ENCODE measurements at regions not wholly inside any gene's neighbourhood (a gene's known extent, or its start where the extent isn't known, plus 50 kb on each side); places are given as distances from the start of the nearest gene placed in this dataset.

GRCh38 chr1:67632356-67632755 lies 52.6 kb upstream of the GADD45A start:
- Histone ChIP-seq H3K27me3 (ENCODE audit: insufficient read depth, low read depth) (no peaks in the 10 kb centered on the region), H3K4me3 (IDR thresholded peaks at IDR 0.05; ENCODE audit: insufficient read depth, low read depth, low read length) (no peak overlapping the region)

GRCh38 chr1:67632811-67633655 lies 52.0 kb upstream of the GADD45A start:
- no peak overlapping the region for H3K4me2 ChIP-seq
- H3K27me3 ChIP-seq (ENCODE audit: insufficient read depth, low read depth), result no peaks in the 10 kb centered on the region
- peaks cover 8% of the 10 kb centered on the region for H3K4me1 ChIP-seq (ENCODE audit: low read depth, poor library complexity, severe bottlenecking)
- no peaks in the 10 kb centered on the region for H3K36me3 ChIP-seq (ENCODE audit: insufficient read depth)
- H3K9ac ChIP-seq, result no peak overlapping the region
- H2AFZ ChIP-seq (ENCODE audit: low read depth), result no peak overlapping the region
- H3K4me3 ChIP-seq (IDR thresholded peaks at IDR 0.05; ENCODE audit: insufficient read depth, low read depth, low read length), result no peak overlapping the region
- no peaks in the 10 kb centered on the region for H3K79me2 ChIP-seq (ENCODE audit: insufficient read depth, low read depth)
- H4K20me1 ChIP-seq (ENCODE audit: insufficient read depth), result no peaks in the 10 kb centered on the region
- no peak overlapping the region for H3K27ac ChIP-seq
- TF ChIP-seq CTCF (conservative IDR thresholded peaks at IDR 0.05; ENCODE audit: low read depth, low read length), result no peak

More at GRCh38 chr1:67632356-67632755, 52.6 kb upstream of the GADD45A start:
- H2AFZ ChIP-seq (ENCODE audit: low read depth), result no peak overlapping the region
- H3K36me3 ChIP-seq (ENCODE audit: insufficient read depth), result no peaks in the 10 kb centered on the region
- H3K9ac ChIP-seq, result no peak overlapping the region
- no peaks in the 10 kb centered on the region for H4K20me1 ChIP-seq (ENCODE audit: insufficient read depth)
- TF ChIP-seq CTCF (conservative IDR thresholded peaks at IDR 0.05; ENCODE audit: low read depth, low read length), result no peak
- no peak overlapping the region for H3K27ac ChIP-seq
- H3K4me2 ChIP-seq, result no peak overlapping the region
- no peaks in the 10 kb centered on the region for H3K79me2 ChIP-seq (ENCODE audit: insufficient read depth, low read depth)
- peaks cover 8% of the 10 kb centered on the region for H3K4me1 ChIP-seq (ENCODE audit: low read depth, poor library complexity, severe bottlenecking)

GRCh38 chr1:67634396-67634935 lies 50.5 kb upstream of the GADD45A start:
- Histone ChIP-seq H3K9ac (no peak overlapping the region), H3K79me2 (ENCODE audit: insufficient read depth, low read depth) (no peaks in the 10 kb centered on the region), H2AFZ (ENCODE audit: low read depth) (no peak overlapping the region), H3K4me3 (IDR thresholded peaks at IDR 0.05; ENCODE audit: insufficient read depth, low read depth, low read length) (no peak overlapping the region), H3K4me1 (ENCODE audit: low read depth, poor library complexity, severe bottlenecking) (peaks cover 8% of the 10 kb centered on the region), H3K4me2 (no peak overlapping the region), H4K20me1 (ENCODE audit: insufficient read depth) (no peaks in the 10 kb centered on the region), H3K36me3 (ENCODE audit: insufficient read depth) (no peaks in the 10 kb centered on the region), H3K27me3 (ENCODE audit: insufficient read depth, low read depth) (no peaks in the 10 kb centered on the region), H3K27ac (no peak overlapping the region)
- no peak for TF ChIP-seq CTCF (conservative IDR thresholded peaks at IDR 0.05; ENCODE audit: low read depth, low read length)

DNA sequence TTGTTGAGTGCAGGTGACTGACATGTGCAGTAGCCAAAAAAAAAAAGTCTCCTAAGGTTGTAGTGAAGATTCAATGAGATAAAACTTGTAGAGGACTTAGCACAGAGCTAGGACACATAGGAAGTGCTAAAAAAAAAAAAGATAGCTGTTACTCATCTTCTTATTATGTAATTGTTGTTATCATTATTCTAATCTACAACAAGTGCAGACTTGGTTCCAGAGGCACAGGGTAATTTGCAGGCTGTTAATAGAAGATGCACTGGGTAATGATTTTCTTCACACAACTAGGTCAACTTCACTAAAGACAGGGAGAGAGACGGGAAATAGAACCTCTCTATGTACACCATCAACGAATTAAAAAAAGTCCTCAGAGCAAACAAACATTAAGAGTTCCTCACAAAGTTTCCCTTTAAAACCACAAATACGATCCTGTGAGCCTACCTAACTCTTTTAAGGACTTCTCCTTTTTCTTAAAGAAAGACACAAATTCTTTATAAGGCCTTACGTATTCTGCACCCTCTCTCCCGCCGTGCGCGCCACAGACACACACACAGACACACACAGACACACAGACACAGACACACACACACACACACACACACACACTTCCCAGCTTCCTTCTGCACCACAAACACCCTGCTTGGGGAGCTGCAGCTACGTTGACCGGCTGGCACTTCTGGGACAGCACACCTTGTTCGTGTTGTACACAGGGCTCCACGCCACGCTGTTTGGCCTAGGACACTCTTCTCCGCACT lies 49.8 kb upstream of the GADD45A start:
- Histone ChIP-seq H3K4me1 (ENCODE audit: low read depth, poor library complexity, severe bottlenecking) (peaks cover 8% of the 10 kb centered on the region), H4K20me1 (ENCODE audit: insufficient read depth) (no peaks in the 10 kb centered on the region), H3K9ac (no peak overlapping the region), H2AFZ (ENCODE audit: low read depth) (no peak overlapping the region), H3K4me2 (no peak overlapping the region), H3K36me3 (ENCODE audit: insufficient read depth) (no peaks in the 10 kb centered on the region), H3K4me3 (IDR thresholded peaks at IDR 0.05; ENCODE audit: insufficient read depth, low read depth, low read length) (no peak overlapping the region), H3K27ac (no peak overlapping the region), H3K79me2 (ENCODE audit: insufficient read depth, low read depth) (no peaks in the 10 kb centered on the region), H3K27me3 (ENCODE audit: insufficient read depth, low read depth) (no peaks in the 10 kb centered on the region)
- TF ChIP-seq CTCF (conservative IDR thresholded peaks at IDR 0.05; ENCODE audit: low read depth, low read length), result no peak
